ENCODE measurements at regions not wholly inside any gene's neighbourhood (a gene's known extent, or its start where the extent isn't known, plus 50 kb on each side); places are given as distances from the start of the nearest gene placed in this dataset.

GRCh38 chr1:55506740-55507577 lies 291.8 kb upstream of the USP24 start:
- no peaks in the 10 kb centered on the region for H3K36me3 ChIP-seq (ENCODE audit: control insufficient read depth, insufficient read depth, low read length)
- H3K9me3 ChIP-seq (ENCODE audit: control insufficient read depth, insufficient read depth, low read length), result no peaks in the 10 kb centered on the region
- no peaks in the 10 kb centered on the region for H3K4me1 ChIP-seq (ENCODE audit: control insufficient read depth, insufficient read depth, low read length)
- no peak overlapping the region for H3K4me3 ChIP-seq (ENCODE audit: low read depth, low read length)
- H3K9ac ChIP-seq (ENCODE audit: low read depth, low read length), result no peak overlapping the region
- no peak overlapping the region for H3K27ac ChIP-seq (ENCODE audit: low read depth, low read length)
- no peaks in the 10 kb centered on the region for H3K27me3 ChIP-seq (ENCODE audit: control insufficient read depth, insufficient read depth, low read length)

- no peaks in the 10 kb centered on the region for H3K36me3 ChIP-seq (ENCODE audit: control insufficient read depth, insufficient read depth, low read length)
- H3K9ac ChIP-seq (ENCODE audit: low read depth, low read length), result no peak overlapping the region
- H3K4me1 ChIP-seq (ENCODE audit: control insufficient read depth, insufficient read depth, low read length), result no peaks in the 10 kb centered on the region
- H3K27ac ChIP-seq (ENCODE audit: low read depth, low read length), result no peak overlapping the region
- H3K9me3 ChIP-seq (ENCODE audit: control insufficient read depth, insufficient read depth, low read length), result no peaks in the 10 kb centered on the region
- H3K27me3 ChIP-seq (ENCODE audit: control insufficient read depth, insufficient read depth, low read length), result no peaks in the 10 kb centered on the region
- H3K4me3 ChIP-seq (ENCODE audit: low read depth, low read length), result no peak overlapping the region
Observed at GRCh38 chr1:55505326-55505725, 290.2 kb upstream of the USP24 start.

- H3K4me3 ChIP-seq (ENCODE audit: low read depth, low read length), result no peak overlapping the region
- H3K9ac ChIP-seq (ENCODE audit: low read depth, low read length), result no peak overlapping the region
- H3K4me1 ChIP-seq (ENCODE audit: control insufficient read depth, insufficient read depth, low read length), result no peaks in the 10 kb centered on the region
- H3K9me3 ChIP-seq (ENCODE audit: control insufficient read depth, insufficient read depth, low read length), result no peaks in the 10 kb centered on the region
- no peak overlapping the region for H3K27ac ChIP-seq (ENCODE audit: low read depth, low read length)
- H3K27me3 ChIP-seq (ENCODE audit: control insufficient read depth, insufficient read depth, low read length), result no peaks in the 10 kb centered on the region
- H3K36me3 ChIP-seq (ENCODE audit: control insufficient read depth, insufficient read depth, low read length), result no peaks in the 10 kb centered on the region
Observed at GRCh38 chr1:55504306-55504731, 289.2 kb upstream of the USP24 start.

DNA sequence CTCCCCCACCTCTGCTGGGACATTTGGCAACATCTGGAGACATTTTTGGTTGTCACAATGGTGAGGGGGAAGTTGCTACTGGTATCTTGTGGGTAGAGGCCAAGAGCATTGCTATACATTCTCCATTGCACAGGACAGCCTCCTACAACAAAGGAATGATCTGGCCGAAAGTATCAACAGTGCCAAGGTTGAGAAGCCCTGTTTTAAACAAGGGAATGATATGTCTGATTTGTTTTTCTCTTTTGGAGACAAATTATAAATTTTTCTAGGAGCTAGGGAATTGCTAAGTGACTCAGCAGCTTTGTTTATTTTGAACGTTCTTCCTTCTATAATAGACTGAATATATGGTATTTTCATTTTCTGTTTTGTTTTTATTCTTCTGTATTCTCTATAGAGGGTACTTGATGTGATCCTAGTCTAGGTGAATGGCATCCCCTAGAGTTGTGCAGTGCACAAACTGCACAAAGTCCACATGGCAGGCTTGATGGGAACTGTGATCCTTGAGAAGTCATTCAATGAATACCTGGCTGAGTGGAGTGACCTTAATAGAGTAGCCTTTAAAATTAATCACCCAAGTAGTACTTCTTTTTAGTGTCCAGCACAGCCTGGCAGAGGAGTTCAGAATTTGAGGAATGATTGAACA lies 288.6 kb upstream of the USP24 start:
- no peaks in the 10 kb centered on the region for H3K27me3 ChIP-seq (ENCODE audit: control insufficient read depth, insufficient read depth, low read length)
- H3K4me1 ChIP-seq (ENCODE audit: control insufficient read depth, insufficient read depth, low read length), result no peaks in the 10 kb centered on the region
- no peak overlapping the region for H3K9ac ChIP-seq (ENCODE audit: low read depth, low read length)
- H3K36me3 ChIP-seq (ENCODE audit: control insufficient read depth, insufficient read depth, low read length), result no peaks in the 10 kb centered on the region
- no peak overlapping the region for H3K27ac ChIP-seq (ENCODE audit: low read depth, low read length)
- H3K9me3 ChIP-seq (ENCODE audit: control insufficient read depth, insufficient read depth, low read length), result no peaks in the 10 kb centered on the region
- H3K4me3 ChIP-seq (ENCODE audit: low read depth, low read length), result no peak overlapping the region

DNA sequence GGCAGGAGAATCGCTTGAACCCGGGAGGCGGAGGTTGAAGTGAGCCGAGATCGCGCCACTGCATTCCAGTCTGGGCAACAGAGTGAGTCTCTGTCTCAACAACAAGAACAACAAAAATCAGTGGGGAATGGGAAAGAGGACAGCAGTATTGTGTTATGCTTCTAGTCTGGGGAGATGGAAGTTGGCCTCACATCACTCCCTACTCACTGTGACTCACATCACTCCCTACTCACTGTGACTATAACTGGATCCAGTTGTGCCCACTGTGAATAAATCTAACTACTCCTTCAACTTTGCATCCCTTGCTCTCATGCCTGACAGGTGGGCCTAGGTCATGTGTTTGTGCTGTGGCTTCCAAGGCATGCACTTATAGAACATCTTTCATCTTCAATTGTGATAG lies 285.4 kb upstream of the USP24 start:
- no peaks in the 10 kb centered on the region for H3K27me3 ChIP-seq (ENCODE audit: control insufficient read depth, insufficient read depth, low read length)
- no peaks in the 10 kb centered on the region for H3K4me1 ChIP-seq (ENCODE audit: control insufficient read depth, insufficient read depth, low read length)
- no peaks in the 10 kb centered on the region for H3K36me3 ChIP-seq (ENCODE audit: control insufficient read depth, insufficient read depth, low read length)
- H3K27ac ChIP-seq (ENCODE audit: low read depth, low read length), result no peak overlapping the region
- no peak overlapping the region for H3K9ac ChIP-seq (ENCODE audit: low read depth, low read length)
- H3K4me3 ChIP-seq (ENCODE audit: low read depth, low read length), result no peak overlapping the region
- H3K9me3 ChIP-seq (ENCODE audit: control insufficient read depth, insufficient read depth, low read length), result no peaks in the 10 kb centered on the region

GRCh38 chr1:55490547-55490946 lies 275.4 kb upstream of the USP24 start:
- Histone ChIP-seq H3K27me3 (ENCODE audit: control insufficient read depth, insufficient read depth, low read length) (no peaks in the 10 kb centered on the region), H3K4me3 (ENCODE audit: low read depth, low read length) (no peak overlapping the region), H3K36me3 (ENCODE audit: control insufficient read depth, insufficient read depth, low read length) (no peaks in the 10 kb centered on the region), H3K4me1 (ENCODE audit: control insufficient read depth, insufficient read depth, low read length) (no peaks in the 10 kb centered on the region), H3K9ac (ENCODE audit: low read depth, low read length) (no peak overlapping the region), H3K9me3 (ENCODE audit: control insufficient read depth, insufficient read depth, low read length) (no peaks in the 10 kb centered on the region), H3K27ac (ENCODE audit: low read depth, low read length) (no peak overlapping the region)

DNA sequence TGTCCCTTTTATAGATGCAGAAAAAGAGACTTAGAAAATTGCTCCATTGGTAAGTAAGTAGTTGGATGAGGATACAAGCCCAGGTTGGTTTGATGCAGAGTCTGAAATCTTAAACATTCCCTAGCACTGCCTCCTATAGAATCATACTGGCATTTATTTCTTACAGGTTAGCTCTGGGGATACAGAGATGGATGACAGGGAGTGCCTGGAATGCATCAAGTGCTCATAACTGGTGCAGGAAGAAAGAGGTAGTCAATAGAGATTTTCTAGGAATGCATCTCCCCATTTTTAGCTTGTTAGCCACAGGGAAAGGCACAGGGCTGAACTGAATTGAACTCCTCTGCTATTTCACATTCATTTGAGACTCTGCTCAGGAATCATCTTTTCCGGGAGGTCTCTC lies 269.0 kb upstream of the USP24 start:
- Histone ChIP-seq H3K4me3 (ENCODE audit: low read depth, low read length) (no peak overlapping the region), H3K27me3 (ENCODE audit: control insufficient read depth, insufficient read depth, low read length) (no peaks in the 10 kb centered on the region), H3K9ac (ENCODE audit: low read depth, low read length) (no peak overlapping the region), H3K9me3 (ENCODE audit: control insufficient read depth, insufficient read depth, low read length) (no peaks in the 10 kb centered on the region), H3K4me1 (ENCODE audit: control insufficient read depth, insufficient read depth, low read length) (no peaks in the 10 kb centered on the region), H3K36me3 (ENCODE audit: control insufficient read depth, insufficient read depth, low read length) (no peaks in the 10 kb centered on the region), H3K27ac (ENCODE audit: low read depth, low read length) (no peak overlapping the region)

- Histone ChIP-seq H3K9me3 (ENCODE audit: control insufficient read depth, insufficient read depth, low read length) (no peaks in the 10 kb centered on the region), H3K4me1 (ENCODE audit: control insufficient read depth, insufficient read depth, low read length) (no peaks in the 10 kb centered on the region), H3K4me3 (ENCODE audit: low read depth, low read length) (no peak overlapping the region), H3K27me3 (ENCODE audit: control insufficient read depth, insufficient read depth, low read length) (no peaks in the 10 kb centered on the region), H3K9ac (ENCODE audit: low read depth, low read length) (no peak overlapping the region), H3K27ac (ENCODE audit: low read depth, low read length) (no peak overlapping the region), H3K36me3 (ENCODE audit: control insufficient read depth, insufficient read depth, low read length) (no peaks in the 10 kb centered on the region)
Observed at GRCh38 chr1:55483523-55483922, 268.4 kb upstream of the USP24 start.

DNA sequence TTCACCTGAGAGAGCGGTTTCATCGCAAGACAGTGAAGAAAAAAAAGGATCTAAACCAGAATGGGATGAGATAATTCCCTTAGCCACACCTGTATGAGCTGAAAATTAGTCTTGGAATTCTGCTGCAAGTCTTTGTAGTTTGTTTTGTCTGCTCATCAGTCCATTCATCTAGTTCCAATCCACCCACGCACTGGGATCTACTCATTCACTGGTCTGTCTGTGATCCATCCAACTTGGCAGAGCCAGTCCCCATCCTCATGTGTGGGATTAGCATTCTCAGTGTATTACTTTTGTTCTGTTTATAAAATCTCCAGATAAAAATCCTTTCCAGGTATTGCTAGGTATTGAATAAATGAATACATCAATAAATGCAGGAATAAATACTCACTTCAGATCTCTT lies 266.5 kb upstream of the USP24 start:
- H3K9ac ChIP-seq (ENCODE audit: low read depth, low read length), result no peak overlapping the region
- no peaks in the 10 kb centered on the region for H3K36me3 ChIP-seq (ENCODE audit: control insufficient read depth, insufficient read depth, low read length)
- no peaks in the 10 kb centered on the region for H3K27me3 ChIP-seq (ENCODE audit: control insufficient read depth, insufficient read depth, low read length)
- no peak overlapping the region for H3K4me3 ChIP-seq (ENCODE audit: low read depth, low read length)
- H3K9me3 ChIP-seq (ENCODE audit: control insufficient read depth, insufficient read depth, low read length), result no peaks in the 10 kb centered on the region
- no peaks in the 10 kb centered on the region for H3K4me1 ChIP-seq (ENCODE audit: control insufficient read depth, insufficient read depth, low read length)
- H3K27ac ChIP-seq (ENCODE audit: low read depth, low read length), result no peak overlapping the region

GRCh38 chr1:55480029-55480795 lies 265.0 kb upstream of the USP24 start:
- Histone ChIP-seq H3K4me1 (ENCODE audit: control insufficient read depth, insufficient read depth, low read length) (no peaks in the 10 kb centered on the region), H3K27ac (ENCODE audit: low read depth, low read length) (no peak overlapping the region), H3K4me3 (ENCODE audit: low read depth, low read length) (no peak overlapping the region), H3K9me3 (ENCODE audit: control insufficient read depth, insufficient read depth, low read length) (no peaks in the 10 kb centered on the region), H3K27me3 (ENCODE audit: control insufficient read depth, insufficient read depth, low read length) (no peaks in the 10 kb centered on the region), H3K9ac (ENCODE audit: low read depth, low read length) (no peak overlapping the region), H3K36me3 (ENCODE audit: control insufficient read depth, insufficient read depth, low read length) (no peaks in the 10 kb centered on the region)

DNA sequence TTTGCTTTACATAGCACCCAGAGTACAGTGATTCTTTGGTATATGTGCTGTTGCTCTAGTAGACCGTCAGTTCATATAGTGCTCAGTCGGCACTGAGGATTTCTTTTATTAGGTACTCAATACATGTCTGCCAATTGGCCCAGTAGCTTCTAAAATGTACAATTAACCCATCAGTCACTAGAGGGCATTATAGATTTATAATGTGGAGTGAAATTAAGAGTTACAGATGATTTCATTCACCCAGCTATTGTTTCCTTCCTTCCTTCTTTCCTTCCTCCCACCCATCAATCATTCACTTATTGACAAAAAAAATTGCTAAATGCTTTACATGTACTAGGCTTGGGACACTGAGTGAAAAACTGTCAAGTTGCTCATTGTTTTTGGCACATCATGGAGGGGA lies 263.6 kb upstream of the USP24 start:
- H3K9me3 ChIP-seq (ENCODE audit: control insufficient read depth, insufficient read depth, low read length), result no peaks in the 10 kb centered on the region
- H3K36me3 ChIP-seq (ENCODE audit: control insufficient read depth, insufficient read depth, low read length), result no peaks in the 10 kb centered on the region
- no peaks in the 10 kb centered on the region for H3K27me3 ChIP-seq (ENCODE audit: control insufficient read depth, insufficient read depth, low read length)
- H3K27ac ChIP-seq (ENCODE audit: low read depth, low read length), result no peak overlapping the region
- H3K4me3 ChIP-seq (ENCODE audit: low read depth, low read length), result no peak overlapping the region
- H3K9ac ChIP-seq (ENCODE audit: low read depth, low read length), result no peak overlapping the region
- no peaks in the 10 kb centered on the region for H3K4me1 ChIP-seq (ENCODE audit: control insufficient read depth, insufficient read depth, low read length)

All from HUES48 (cell line).